Esophagus mucosa (tissue), 1 donor: ENCODE measurements at regions not wholly inside any gene's neighbourhood (a gene's known extent, or its start where the extent isn't known, plus 50 kb on each side); places are given as distances from the start of the nearest gene placed in this dataset.

Experiments
- ATAC-seq: fragments of 200-7000 bp; cut with Tn5 transposase; one replicate; pipeline ENCODE4 v1.9.1; 2020
- donor health status: DM: yes; HTN: yes; CAD: no.

GRCh38 chr5:111572561-111572960 is 60.2 kb upstream of the STARD4 start:
- no peak for ATAC-seq

GRCh38 chr5:111563031-111563822 is 50.9 kb upstream of the STARD4 start:
- no peak for ATAC-seq

- no peak for ATAC-seq
These were observed 50.2 kb upstream of the STARD4 start for GRCh38 chr5:111562561-111562960.
